GM23338 (cell line): ENCODE measurements at regions not wholly inside any gene's neighbourhood (a gene's known extent, or its start where the extent isn't known, plus 50 kb on each side); places are given as distances from the start of the nearest gene placed in this dataset.

ENCODE experiments used
- ATAC-seq: fragments of 200-7000 bp; cut with Tn5 transposase; 3 replicates; pipeline ENCODE4 v1.9.1; 2020
- DNase-seq: peaks from one replicate; pipeline ENCODE4 v3.0.0-alpha.2; 2015; ENCODE audit warnings: low spot score
- H2AFZ ChIP-seq: fragments of 200-600 bp; sonication (generic); 2 replicates; pipeline ENCODE4 v1.8.0; 2016; ENCODE audit warnings: antibody characterized with exemption, mild to moderate bottlenecking, moderate library complexity
- H3F3A ChIP-seq: fragments of 200-600 bp; sonication (generic); replicated peaks from 2 replicates; pipeline ENCODE4 v1.8.0; 2017; ENCODE audit warnings: antibody characterized with exemption, mixed run types, low read depth
- H3K27ac ChIP-seq: fragments of 200-600 bp; sonication (generic); 2 replicates; pipeline ENCODE4 v1.6.1; 2016; ENCODE audit warnings: low read depth
- H3K27me3 ChIP-seq: fragments of 200-600 bp; sonication (generic); 2 replicates; pipeline ENCODE4 v1.8.0; 2016; ENCODE audit warnings: mild to moderate bottlenecking, mixed run types, moderate library complexity; ENCODE audit not compliant: insufficient read depth
- H3K36me3 ChIP-seq: fragments of 200-600 bp; sonication (generic); 2 replicates; pipeline ENCODE4 v1.8.0; 2016; ENCODE audit warnings: mild to moderate bottlenecking; ENCODE audit not compliant: insufficient read depth
- H3K4me1 ChIP-seq: fragments of 200-600 bp; sonication (generic); 2 replicates; pipeline ENCODE4 v1.8.0; 2016; ENCODE audit warnings: mild to moderate bottlenecking, moderate library complexity; ENCODE audit not compliant: insufficient read depth
- H3K4me2 ChIP-seq: fragments of 200-600 bp; sonication (generic); 2 replicates; pipeline ENCODE4 v1.7.1; 2017; ENCODE audit warnings: mixed run types
- H3K4me3 ChIP-seq: fragments of 200-600 bp; sonication (generic); 2 replicates; pipeline ENCODE4 v1.6.1; 2016; ENCODE audit warnings: mixed run types
- H3K79me2 ChIP-seq: fragments of 200-600 bp; sonication (generic); replicated peaks from 2 replicates; pipeline ENCODE4 v1.8.0; 2017; ENCODE audit warnings: mild to moderate bottlenecking; ENCODE audit not compliant: insufficient read depth
- H3K9me2 ChIP-seq: fragments of 200-600 bp; sonication (generic); 2 replicates; pipeline ENCODE4 v1.8.0; 2017; ENCODE audit not compliant: insufficient read depth
- H4K20me1 ChIP-seq: fragments of 200-600 bp; sonication (generic); replicated peaks from 2 replicates; pipeline ENCODE4 v1.8.0; 2017; ENCODE audit warnings: mild to moderate bottlenecking; ENCODE audit not compliant: insufficient read depth
- H3K27ac Mint-ChIP-seq: 2 replicates; pipeline ENCODE4 v1.8.0; 2020; ENCODE audit warnings: inconsistent platforms, mild to moderate bottlenecking, moderate library complexity, mixed read lengths
- H3K27me3 Mint-ChIP-seq: 3 replicates; pipeline ENCODE4 v1.8.0; 2022; ENCODE audit warnings: low read depth, mild to moderate bottlenecking, moderate library complexity, mixed read lengths, inconsistent platforms; ENCODE audit not compliant: insufficient read depth, poor library complexity
- H3K36me3 Mint-ChIP-seq: 3 replicates; pipeline ENCODE4 v1.8.0; 2021; ENCODE audit warnings: low read depth, mild to moderate bottlenecking, inconsistent platforms, moderate library complexity, mixed read lengths
- H3K4me1 Mint-ChIP-seq: 3 replicates; pipeline ENCODE4 v1.8.0; 2020; ENCODE audit warnings: mild to moderate bottlenecking, inconsistent platforms, mixed read lengths
- H3K4me3 Mint-ChIP-seq: 3 replicates; pipeline ENCODE4 v1.8.0; 2021; ENCODE audit warnings: moderate library complexity, mild to moderate bottlenecking, inconsistent platforms, mixed read lengths
- H3K9me3 Mint-ChIP-seq: 3 replicates; pipeline ENCODE4 v1.8.0; 2020; ENCODE audit warnings: moderate library complexity, mild to moderate bottlenecking, inconsistent platforms, mixed read lengths
- CREB1 ChIP-seq: fragments of 250-450 bp; sonication (Bioruptor Pico); IDR thresholded peaks from 2 replicates; pipeline ENCODE4 v1.5.0; 2020; ENCODE audit warnings: low read depth, mild to moderate bottlenecking, moderate library complexity
- CTCF ChIP-seq, 2 experiments: fragments of 200-600 bp in 1 of 2; sonication (generic) in 1 of 2; conservative IDR thresholded peaks; 2 replicates each; pipeline versions ENCODE4 v1.5.1 to v1.6.1; 2016 to 2017; ENCODE audit warnings: antibody characterized with exemption in 2 of 2, low read depth in 2 of 2, mild to moderate bottlenecking in 2 of 2, moderate library complexity in 1 of 2
- ETS1 ChIP-seq: IDR thresholded peaks from 2 replicates; pipeline ENCODE4 v1.6.1; 2016; ENCODE audit warnings: antibody characterized with exemption
- EZH2phosphoT487 ChIP-seq: fragments of 200-600 bp; sonication (generic); IDR thresholded peaks from one replicate; pipeline ENCODE4 v1.8.1; 2018; ENCODE audit warnings: antibody characterized with exemption; ENCODE audit not compliant: unreplicated experiment
- JUNB ChIP-seq: IDR thresholded peaks from one replicate; pipeline ENCODE4 v1.6.1; 2016; ENCODE audit warnings: antibody characterized with exemption; ENCODE audit not compliant: unreplicated experiment
- NANOG ChIP-seq: IDR thresholded peaks from 2 replicates; pipeline ENCODE4 v1.6.1; 2016; ENCODE audit warnings: antibody characterized with exemption, borderline replicate concordance
- POLR2AphosphoS5 ChIP-seq: IDR thresholded peaks from 2 replicates; pipeline ENCODE4 v1.6.1; 2016; ENCODE audit warnings: antibody characterized with exemption, low read depth
- STAT1 ChIP-seq: IDR thresholded peaks from one replicate; pipeline ENCODE4 v1.6.1; 2016; ENCODE audit warnings: antibody characterized with exemption; ENCODE audit not compliant: unreplicated experiment
- ZNF331 ChIP-seq: fragments of 250-450 bp; sonication (Bioruptor Pico); IDR thresholded peaks from 2 replicates; pipeline ENCODE4 v1.5.0; 2020; ENCODE audit warnings: low read depth, mild to moderate bottlenecking, moderate library complexity
- TF ChIP-seq, protein P1 (sequence below): IDR thresholded peaks from one replicate; pipeline ENCODE4 v1.6.1; 2018; ENCODE audit warnings: antibody characterized with exemption; ENCODE audit not compliant: unreplicated experiment
- TF ChIP-seq, protein P2 (sequence below): fragments of 250-450 bp; sonication (Bioruptor Pico); IDR thresholded peaks from 2 replicates; pipeline ENCODE4 v1.5.0; 2020; ENCODE audit warnings: mild to moderate bottlenecking, moderate library complexity

DNA sequence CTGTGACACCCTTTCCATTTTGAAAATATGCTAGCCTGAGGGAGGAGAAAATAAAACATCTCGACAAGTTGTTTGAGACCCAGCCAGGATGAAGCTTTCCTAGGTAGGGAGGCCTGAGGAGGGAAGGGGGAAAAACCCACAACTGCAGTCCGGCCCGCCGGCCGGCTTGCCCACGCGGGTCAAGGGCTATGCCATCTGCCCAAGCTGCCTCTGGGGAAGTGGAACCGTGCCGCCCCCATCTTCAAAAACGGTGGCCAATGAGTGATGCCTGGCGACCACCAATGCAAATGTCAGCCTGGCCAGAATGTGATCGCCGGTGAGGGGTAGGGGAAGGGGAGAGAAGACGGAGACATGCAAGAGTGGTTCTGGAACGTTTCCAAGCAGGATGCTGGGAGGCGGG is 263.5 kb upstream of the ALG10B start:
- H3K9me3 Mint-ChIP-seq = peaks cover 100% of the 10 kb centered on the region
- no peak overlapping the region for H3K27ac Mint-ChIP-seq
- no peaks in the 10 kb centered on the region for H3K27me3 ChIP-seq
- H3K4me1 ChIP-seq = no peaks in the 10 kb centered on the region
- no peaks in the 10 kb centered on the region; the same call in 1 of the 2 replicates for H3K36me3 ChIP-seq
- no peak overlapping the region for H3K27ac ChIP-seq
- H3F3A ChIP-seq = no peaks in the 10 kb centered on the region
- no peaks in the 10 kb centered on the region for H4K20me1 ChIP-seq
- no peaks in the 10 kb centered on the region for H3K9me2 ChIP-seq
- TF ChIP-seq NANOG = no peak
- TF ChIP-seq, protein P1, sequence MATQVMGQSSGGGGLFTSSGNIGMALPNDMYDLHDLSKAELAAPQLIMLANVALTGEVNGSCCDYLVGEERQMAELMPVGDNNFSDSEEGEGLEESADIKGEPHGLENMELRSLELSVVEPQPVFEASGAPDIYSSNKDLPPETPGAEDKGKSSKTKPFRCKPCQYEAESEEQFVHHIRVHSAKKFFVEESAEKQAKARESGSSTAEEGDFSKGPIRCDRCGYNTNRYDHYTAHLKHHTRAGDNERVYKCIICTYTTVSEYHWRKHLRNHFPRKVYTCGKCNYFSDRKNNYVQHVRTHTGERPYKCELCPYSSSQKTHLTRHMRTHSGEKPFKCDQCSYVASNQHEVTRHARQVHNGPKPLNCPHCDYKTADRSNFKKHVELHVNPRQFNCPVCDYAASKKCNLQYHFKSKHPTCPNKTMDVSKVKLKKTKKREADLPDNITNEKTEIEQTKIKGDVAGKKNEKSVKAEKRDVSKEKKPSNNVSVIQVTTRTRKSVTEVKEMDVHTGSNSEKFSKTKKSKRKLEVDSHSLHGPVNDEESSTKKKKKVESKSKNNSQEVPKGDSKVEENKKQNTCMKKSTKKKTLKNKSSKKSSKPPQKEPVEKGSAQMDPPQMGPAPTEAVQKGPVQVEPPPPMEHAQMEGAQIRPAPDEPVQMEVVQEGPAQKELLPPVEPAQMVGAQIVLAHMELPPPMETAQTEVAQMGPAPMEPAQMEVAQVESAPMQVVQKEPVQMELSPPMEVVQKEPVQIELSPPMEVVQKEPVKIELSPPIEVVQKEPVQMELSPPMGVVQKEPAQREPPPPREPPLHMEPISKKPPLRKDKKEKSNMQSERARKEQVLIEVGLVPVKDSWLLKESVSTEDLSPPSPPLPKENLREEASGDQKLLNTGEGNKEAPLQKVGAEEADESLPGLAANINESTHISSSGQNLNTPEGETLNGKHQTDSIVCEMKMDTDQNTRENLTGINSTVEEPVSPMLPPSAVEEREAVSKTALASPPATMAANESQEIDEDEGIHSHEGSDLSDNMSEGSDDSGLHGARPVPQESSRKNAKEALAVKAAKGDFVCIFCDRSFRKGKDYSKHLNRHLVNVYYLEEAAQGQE = no peak
- TF ChIP-seq ETS1 = no peak
- TF ChIP-seq, protein P2, sequence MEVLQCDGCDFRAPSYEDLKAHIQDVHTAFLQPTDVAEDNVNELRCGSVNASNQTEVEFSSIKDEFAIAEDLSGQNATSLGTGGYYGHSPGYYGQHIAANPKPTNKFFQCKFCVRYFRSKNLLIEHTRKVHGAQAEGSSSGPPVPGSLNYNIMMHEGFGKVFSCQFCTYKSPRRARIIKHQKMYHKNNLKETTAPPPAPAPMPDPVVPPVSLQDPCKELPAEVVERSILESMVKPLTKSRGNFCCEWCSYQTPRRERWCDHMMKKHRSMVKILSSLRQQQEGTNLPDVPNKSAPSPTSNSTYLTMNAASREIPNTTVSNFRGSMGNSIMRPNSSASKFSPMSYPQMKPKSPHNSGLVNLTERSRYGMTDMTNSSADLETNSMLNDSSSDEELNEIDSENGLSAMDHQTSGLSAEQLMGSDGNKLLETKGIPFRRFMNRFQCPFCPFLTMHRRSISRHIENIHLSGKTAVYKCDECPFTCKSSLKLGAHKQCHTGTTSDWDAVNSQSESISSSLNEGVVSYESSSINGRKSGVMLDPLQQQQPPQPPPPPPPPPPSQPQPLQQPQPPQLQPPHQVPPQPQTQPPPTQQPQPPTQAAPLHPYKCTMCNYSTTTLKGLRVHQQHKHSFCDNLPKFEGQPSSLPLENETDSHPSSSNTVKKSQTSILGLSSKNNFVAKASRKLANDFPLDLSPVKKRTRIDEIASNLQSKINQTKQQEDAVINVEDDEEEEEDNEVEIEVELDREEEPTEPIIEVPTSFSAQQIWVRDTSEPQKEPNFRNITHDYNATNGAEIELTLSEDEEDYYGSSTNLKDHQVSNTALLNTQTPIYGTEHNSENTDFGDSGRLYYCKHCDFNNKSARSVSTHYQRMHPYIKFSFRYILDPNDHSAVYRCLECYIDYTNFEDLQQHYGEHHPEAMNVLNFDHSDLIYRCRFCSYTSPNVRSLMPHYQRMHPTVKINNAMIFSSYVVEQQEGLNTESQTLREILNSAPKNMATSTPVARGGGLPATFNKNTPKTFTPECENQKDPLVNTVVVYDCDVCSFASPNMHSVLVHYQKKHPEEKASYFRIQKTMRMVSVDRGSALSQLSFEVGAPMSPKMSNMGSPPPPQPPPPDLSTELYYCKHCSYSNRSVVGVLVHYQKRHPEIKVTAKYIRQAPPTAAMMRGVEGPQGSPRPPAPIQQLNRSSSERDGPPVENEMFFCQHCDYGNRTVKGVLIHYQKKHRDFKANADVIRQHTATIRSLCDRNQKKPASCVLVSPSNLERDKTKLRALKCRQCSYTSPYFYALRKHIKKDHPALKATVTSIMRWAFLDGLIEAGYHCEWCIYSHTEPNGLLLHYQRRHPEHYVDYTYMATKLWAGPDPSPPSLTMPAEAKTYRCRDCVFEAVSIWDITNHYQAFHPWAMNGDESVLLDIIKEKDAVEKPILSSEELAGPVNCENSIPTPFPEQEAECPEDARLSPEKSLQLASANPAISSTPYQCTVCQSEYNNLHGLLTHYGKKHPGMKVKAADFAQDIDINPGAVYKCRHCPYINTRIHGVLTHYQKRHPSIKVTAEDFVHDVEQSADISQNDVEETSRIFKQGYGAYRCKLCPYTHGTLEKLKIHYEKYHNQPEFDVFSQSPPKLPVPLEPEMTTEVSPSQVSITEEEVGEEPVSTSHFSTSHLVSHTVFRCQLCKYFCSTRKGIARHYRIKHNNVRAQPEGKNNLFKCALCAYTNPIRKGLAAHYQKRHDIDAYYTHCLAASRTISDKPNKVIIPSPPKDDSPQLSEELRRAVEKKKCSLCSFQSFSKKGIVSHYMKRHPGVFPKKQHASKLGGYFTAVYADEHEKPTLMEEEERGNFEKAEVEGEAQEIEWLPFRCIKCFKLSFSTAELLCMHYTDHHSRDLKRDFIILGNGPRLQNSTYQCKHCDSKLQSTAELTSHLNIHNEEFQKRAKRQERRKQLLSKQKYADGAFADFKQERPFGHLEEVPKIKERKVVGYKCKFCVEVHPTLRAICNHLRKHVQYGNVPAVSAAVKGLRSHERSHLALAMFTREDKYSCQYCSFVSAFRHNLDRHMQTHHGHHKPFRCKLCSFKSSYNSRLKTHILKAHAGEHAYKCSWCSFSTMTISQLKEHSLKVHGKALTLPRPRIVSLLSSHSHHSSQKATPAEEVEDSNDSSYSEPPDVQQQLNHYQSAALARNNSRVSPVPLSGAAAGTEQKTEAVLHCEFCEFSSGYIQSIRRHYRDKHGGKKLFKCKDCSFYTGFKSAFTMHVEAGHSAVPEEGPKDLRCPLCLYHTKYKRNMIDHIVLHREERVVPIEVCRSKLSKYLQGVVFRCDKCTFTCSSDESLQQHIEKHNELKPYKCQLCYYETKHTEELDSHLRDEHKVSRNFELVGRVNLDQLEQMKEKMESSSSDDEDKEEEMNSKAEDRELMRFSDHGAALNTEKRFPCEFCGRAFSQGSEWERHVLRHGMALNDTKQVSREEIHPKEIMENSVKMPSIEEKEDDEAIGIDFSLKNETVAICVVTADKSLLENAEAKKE (CRISPR knock-in tag) = no peak
- no peak for TF ChIP-seq STAT1
- no peak for TF ChIP-seq POLR2AphosphoS5
- no peak for TF ChIP-seq CTCF (conservative IDR thresholded peaks at IDR 0.05; ENCODE audit: low read depth in 2 of 2)
- no peak for TF ChIP-seq JUNB
- no peak for TF ChIP-seq CREB1
- TF ChIP-seq EZH2phosphoT487 = no peak
- no peak for TF ChIP-seq ZNF331 (CRISPR knock-in tag)
- H3K27me3 Mint-ChIP-seq = peaks cover 23% of the 10 kb centered on the region
- no peak for DNase-seq
- H3K4me3 ChIP-seq = peak overlapping the region; percentile 36; the same call in 1 of the 2 replicates
- no peak for ATAC-seq
- no peaks in the 10 kb centered on the region for H3K79me2 ChIP-seq
- H2AFZ ChIP-seq = no peak overlapping the region
- H3K4me1 Mint-ChIP-seq = no peaks in the 10 kb centered on the region
- peak overlapping the region; percentile 60; the same call in 1 of the 2 replicates for H3K4me2 ChIP-seq
- peaks cover 68% of the 10 kb centered on the region for H3K36me3 Mint-ChIP-seq
- no peak overlapping the region for H3K4me3 Mint-ChIP-seq
